HG03103 (cell line): ENCODE measurements at regions not wholly inside any gene's neighbourhood (a gene's known extent, or its start where the extent isn't known, plus 50 kb on each side); places are given as distances from the start of the nearest gene placed in this dataset.

Experiments
- ATAC-seq: cut with Tn5 transposase; IDR thresholded peaks from one replicate; pipeline ENCODE4 v1.9.1; 2021; ENCODE audit warnings: low read depth; ENCODE audit not compliant: unreplicated experiment

DNA sequence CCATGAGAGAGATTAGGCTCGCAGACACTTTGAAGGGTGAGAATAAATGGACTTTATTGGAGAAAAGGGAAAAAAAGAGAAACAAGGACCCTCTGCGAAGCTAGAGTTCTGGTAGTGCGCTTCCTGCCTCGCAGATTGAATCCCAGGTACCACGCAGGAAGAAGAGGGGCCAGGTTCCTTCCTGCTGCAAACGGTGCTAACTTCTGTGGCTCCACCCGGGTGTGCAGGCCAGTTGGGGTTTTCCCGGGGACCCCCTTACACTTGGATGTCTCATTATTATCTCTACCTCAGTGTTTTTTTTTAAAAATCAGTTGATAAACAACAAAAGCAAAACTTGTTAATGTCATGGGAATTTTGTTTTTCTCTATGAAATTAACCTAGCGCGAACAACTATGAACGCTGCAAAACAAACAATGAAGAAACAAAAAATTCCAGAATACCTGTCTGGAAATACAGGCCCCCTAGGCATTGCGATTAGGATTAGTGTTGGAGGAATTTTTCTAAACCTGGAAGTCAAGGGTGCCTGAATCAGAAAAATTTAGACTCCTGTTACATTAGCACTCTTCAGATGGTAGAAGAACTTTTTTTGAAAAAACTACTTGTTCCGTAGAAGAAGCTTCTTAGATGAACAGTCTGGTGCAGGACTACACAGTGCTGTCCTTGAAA lies 414.5 kb downstream of the MAN2A1 start:
- ATAC-seq = no peak

DNA sequence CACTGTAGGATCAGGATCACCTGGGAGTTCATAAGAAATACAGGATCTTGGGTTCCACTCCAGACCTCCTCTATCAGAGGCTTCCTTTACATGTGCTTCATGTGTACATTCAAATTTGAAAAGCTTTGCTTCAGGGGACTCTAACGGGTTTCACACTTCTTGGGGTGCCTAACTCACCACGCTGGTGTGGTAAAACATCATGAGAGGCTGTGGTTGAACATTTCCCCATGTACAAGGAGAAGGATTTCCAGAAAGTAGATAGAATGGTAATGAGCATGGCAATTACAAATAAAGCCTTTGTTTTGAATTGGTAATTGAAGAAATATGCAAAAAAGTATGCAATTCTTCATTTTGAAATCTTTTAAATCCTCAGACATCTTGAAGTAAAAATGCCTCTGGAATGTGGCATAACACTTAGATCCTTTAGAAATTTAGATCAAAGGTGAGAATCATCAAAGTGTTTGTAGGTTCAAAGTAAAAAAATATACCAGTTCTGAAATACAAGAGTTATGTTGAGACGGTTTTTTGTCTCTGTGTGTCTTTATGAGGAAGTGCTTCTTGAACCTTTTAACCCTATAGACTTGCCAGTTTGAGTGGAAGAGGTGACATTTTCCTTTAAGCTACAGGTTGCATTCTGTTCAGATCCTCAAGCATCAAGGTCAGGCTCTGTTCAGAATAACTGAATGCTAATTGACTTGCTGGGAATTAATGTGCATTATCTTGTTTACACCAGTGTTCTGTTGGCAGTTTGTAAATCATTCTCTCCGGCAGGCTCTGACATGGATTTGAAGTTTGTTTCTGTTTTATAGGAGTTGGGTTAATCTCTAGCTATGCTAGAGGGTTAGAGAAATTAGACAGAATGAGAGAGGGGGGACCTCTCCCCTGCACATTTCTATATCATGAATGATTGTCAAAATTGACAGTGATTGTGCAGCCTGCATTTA lies 415.3 kb downstream of the MAN2A1 start:
- no peak for ATAC-seq

DNA sequence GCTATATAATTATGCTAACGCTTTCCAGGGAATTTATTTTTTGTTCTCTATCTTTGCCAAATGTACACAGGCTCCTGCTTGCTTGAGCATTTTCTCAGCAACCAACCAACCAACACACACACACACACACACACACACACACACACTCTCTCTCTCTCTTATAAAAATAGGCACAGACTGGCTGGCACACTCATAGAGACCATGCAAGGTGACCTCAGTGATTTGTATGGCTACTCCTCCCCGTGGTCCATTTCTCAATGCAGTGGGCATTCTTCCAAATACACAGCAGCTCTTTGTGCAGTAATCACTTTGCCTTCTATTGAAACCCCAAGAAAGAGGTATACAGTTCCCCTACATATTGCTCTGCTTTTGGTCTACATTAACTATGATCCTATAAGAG lies 416.0 kb downstream of the MAN2A1 start:
- no peak for ATAC-seq

DNA sequence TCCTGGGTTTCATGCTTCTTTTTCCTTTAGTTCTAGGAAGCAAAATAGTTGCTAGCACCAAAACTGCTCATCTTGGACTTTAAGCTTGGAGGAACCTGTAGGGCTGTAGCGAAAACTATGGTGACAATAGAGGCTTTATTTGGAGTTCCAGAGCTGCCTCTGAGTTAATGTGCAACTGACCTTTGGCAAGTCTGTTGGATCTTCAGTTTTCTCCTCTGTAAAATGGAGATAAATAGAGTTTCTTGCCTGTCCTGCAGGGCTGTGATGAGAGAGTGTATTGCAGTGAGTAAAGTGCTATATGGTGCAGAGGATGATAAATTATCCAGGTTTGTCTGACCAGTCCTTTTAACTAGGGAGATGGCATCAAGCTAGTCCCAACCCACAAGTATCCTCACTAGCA lies 417.0 kb downstream of the MAN2A1 start:
- no peak for ATAC-seq

DNA sequence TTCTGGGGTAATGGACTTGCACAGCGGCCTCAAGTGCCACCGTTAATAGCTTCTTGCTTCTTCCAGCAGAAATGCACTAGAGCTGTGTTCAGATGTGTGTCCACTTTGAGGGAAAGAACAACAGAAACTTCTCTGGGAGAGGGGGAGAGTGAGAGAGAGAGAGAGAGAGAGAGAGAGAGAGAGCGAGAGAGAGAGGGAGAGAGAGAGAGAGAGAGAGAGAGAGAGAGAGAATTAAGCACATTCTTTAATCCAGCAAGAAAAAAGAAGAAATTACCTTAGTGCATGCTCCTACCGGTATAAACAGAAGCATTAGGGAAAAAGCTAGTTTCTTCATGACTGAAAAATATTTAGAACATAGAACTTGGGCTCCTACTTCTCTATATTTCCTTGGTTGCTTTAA lies 418.8 kb downstream of the MAN2A1 start:
- no peak for ATAC-seq

DNA sequence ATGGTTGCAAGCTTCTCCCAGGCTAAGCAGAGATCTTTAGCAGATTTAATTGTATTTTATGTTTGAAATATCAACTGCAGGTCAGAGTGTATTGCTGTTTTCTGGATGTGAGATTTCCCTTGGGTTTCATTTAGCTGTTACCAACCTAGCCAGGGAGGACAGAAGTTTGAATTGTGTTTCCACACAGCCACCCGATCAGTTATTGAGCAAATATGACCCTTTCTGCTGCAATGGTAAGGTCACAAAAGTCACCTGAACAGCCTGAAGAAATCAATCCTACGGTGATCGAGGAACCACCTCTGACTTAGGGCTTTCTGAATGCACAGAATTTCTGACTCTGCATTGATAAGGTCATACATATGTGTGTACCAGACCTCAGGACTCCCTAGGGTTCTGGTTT lies 419.9 kb downstream of the MAN2A1 start:
- no peak for ATAC-seq

DNA sequence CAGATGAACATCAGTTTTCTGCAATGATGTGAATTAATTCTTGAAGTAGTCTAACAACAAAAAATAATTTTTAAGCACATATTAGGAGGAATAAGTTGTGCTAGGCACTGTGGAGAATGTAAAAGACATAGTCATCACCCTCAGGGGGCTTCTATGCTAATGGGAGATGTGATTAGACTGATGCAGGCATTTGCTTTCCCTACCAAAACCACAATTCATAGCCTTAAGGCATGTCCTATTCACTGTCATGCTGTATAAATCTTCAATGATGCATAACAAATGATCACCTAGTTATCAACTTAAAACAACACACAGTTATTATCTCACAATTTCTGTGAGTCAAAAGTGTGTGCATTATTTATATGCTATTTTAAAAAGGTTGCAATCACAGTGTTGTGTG lies 422.6 kb downstream of the MAN2A1 start:
- ATAC-seq = no peak

DNA sequence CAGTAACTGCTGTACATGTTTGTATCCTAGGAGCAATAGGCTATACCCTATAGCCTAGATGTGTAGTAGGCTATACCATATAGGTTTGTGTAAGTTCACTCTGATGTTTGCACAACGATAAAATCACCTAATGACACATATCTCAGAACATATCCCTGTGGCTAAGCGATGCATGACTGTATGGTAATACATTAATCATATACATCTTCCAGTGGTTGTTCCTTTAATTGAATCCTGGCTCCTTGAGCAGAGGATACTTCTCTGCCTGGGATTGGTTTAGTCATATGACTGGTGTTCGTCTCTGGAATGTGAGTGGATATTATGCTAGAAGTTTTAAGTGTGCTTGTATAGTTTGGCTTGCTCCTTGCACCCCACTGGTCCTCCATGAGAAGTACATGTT lies 425.8 kb downstream of the MAN2A1 start:
- no peak for ATAC-seq

DNA sequence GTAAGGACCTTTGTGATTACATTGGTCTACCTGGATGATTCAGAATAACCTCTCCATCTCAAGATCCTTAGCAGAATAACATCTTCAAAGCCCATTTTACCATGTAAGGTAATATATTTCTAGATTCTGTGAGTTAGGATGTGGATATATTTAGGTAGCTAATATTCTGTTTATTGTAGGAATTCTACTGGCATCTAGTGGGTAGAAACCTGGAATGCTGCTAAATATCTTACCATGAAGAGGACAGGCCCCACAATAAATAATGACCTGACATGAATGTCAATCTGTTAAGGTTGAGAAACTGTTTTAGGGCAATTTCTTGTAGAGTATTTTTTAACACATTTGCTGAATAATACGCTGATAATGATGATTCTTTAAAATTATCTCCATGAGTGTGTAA lies 426.8 kb downstream of the MAN2A1 start:
- ATAC-seq = no peak

DNA sequence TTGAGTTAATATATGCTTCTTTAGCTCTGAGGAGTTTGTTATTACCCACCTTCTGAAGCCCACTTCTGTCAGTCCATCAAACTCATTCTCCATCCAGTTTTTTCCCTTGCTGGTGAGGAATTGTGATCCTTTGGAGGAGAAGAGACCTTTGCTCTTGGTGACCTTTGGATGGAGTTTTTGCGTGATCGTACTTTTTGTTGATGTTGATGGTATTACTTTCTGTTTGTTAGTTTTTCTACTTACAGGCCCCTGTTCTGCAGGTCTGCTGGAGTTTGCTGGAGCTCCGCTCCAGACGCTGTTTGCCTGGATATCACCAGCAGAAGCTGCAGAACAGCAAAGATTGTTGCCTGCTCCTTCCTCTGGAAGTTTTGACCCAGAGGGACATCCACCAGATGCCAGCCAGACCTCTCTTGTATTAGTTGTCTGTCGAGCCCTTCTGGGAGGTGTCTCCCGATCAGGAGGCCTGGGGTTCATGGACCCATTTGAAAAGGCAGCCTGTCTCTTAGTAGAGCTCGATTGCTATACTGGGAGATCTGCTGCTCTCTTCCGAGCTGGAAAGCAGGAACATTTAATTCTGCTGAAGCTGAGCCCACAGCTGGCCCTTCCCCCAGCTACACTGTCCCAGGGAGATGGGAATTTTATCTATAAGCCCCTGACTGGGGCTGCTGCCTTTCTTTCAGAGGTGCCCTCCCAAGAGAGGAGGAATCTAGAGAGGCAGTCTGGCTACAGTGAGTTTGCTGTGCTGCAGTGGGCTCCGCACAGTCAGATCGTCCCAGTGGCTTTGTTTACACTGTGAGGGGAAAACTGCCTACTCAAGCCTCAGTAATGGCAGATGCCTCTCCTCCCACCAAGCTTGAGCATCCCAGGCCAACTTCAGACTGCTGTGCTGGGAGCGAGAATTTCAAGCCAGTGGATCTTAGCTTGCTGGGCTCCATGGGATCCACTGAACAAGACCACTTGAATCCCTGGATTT lies 445.5 kb downstream of the MAN2A1 start:
- no peak for ATAC-seq

DNA sequence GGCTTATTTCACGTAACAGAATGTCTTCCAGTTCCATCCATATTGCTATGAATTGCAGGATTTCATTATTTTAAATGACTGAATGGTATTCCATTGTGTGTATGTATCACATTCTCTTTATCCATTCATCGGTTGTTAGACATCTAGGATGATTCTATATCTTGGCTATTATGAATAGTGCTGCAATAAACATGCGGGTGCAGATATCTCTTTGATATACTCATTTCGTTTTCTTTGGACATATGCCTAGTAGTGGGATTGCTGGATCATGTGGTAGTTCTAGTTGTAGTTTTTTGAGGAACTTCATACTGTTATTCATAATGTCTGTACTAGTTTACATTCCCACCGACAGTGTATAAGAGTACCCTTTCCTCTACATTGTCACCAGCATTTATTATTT lies 460.5 kb downstream of the MAN2A1 start:
- no peak for ATAC-seq

DNA sequence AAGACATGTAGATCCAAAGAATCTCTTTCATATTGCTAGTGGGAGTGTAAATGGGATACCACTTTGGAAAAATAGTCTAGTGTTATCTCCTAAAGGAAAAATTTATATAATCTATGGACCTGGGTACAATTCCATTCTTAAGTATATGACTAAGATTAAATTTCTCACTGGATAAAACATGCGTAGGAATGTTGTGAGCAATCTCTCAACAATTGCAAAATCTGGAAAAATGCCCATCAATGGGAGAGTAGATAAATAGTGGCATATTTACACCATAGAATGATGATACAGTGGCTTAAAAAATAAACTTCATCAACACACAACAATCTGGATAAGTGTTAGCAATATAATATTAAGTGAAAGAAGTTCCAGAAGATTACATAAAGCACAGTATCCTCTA lies 469.5 kb downstream of the MAN2A1 start:
- no peak for ATAC-seq

DNA sequence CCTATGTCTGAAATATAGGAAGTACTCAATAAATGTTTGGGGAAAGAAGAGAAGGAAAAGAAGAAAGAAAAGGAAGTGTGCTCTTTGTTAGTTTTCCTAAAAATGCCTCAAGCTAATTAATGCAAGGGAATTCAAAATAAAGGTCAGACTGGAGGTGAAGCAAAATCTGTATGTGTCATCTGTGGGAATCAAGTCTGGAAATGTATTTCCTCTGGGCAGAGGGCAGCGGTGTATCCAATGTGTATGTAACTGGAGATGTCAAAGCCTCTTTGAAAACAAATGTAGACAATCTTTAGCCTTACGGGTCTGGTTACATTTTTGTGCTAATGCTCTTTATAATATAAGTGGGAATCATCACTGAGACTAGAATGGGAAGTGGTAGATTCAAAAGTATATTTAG lies 471.4 kb downstream of the MAN2A1 start:
- ATAC-seq = no peak

DNA sequence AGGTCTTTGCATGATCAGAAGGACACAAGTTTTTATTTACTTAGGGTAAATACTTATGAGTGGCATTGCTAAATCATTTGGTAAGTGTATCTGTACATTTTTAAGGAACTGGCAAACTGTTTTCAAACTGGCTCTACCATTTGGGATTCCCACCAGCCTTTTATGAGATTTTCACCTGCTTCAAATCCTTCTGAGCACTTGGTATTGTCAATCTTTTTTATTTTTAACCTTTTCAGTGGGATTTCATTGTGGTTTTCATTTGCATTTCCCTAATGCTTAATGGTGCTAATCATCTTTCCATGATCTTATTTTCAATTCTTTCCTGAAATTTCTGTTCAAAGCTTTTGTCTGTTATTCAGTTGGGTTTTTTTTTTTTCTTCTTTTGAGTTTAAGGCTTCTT lies 475.6 kb downstream of the MAN2A1 start:
- ATAC-seq = no peak

DNA sequence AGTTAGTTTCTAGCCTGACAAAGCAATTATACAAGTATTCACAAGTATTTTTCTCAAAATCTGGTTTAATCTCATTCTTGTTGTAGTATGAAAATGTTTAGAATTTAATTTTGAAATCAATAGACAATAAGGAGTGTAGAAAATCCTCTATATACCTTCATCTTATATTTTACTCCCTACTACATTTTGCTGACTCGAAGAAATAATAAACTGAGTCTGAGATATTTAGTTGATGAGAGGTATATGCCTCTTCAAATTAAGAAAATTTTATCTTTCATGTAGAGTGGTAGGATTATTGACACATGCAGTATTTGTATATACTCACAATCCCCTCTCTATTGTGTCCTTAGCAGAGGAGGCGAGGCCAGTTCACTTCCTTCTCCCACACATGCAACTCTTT lies 477.7 kb downstream of the MAN2A1 start:
- no peak for ATAC-seq

DNA sequence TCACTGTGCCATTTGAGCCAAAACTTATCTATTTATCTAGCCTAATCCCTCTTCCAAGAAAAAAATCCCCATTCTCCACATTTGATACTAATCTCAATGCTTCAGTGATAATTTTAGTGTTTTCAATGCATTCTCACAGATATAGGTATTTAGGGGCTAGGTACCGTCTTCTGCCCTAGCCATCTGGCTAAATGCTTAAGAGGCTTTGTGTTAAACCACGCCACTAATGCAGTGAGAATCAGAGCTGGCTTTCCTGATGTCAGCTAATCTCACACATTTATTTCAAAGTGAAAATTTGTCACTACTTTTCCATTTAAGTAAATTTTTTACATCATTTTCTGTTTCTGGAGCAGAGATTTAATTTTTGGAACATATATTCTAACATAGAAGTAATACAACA lies 479.7 kb downstream of the MAN2A1 start:
- ATAC-seq = no peak

DNA sequence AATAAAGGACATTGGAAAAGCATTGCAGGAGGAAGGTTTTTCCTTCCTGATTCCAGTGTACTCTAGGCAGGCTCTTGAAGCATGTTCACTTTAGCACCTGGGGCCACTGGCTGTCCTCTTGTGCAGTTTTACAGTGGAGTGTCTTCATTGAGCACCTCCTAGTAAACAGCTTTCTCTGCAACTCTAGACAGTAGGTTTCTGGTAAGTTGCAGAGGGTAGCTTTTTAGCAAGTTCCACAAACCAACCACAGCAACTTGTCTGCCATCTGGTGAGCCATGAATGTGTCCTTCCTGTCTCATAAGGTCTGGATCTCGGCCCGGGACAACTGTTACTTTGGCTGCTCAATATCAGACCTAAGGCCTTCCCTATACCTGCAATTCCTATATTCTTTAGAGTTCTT lies 488.0 kb downstream of the MAN2A1 start:
- no peak for ATAC-seq

DNA sequence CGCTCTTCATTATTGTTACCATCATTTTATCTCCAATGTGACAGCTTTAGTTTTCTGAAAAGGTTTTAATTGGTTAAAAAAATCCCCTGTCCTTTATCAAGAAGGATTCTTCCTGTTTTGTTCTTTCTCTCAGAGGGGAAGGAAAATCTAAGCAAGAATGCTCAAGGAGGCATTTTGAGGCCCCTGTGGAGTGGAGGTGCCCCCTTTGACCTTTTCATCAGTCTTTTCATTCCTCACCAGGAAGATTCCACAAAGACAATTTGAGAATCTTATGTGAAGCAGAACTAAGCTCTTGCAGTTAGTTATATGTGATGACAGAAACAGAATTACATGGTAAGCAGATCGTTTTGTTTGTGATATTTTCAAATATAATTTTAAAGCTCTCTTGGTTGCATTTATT lies 489.6 kb downstream of the MAN2A1 start:
- no peak for ATAC-seq

DNA sequence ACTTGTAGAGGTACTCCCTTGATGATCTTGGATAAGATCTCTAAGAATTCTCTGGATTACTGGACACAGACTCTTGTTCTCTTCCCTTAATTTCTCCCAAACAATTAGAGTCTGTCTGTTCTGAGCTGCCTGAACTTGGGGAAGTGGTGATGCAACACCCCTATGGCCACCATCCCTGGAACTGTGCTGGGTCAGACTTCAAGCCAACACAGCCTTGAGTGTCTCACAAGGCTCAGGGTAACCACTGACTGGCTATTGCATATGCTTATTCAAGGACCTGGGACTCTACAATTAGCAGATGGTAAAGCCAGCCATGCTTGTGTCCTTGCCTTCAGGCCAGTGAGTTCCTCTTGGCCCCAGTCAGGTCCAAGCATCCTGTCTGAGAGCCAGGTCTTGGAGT lies 504.5 kb downstream of the MAN2A1 start:
- no peak for ATAC-seq

DNA sequence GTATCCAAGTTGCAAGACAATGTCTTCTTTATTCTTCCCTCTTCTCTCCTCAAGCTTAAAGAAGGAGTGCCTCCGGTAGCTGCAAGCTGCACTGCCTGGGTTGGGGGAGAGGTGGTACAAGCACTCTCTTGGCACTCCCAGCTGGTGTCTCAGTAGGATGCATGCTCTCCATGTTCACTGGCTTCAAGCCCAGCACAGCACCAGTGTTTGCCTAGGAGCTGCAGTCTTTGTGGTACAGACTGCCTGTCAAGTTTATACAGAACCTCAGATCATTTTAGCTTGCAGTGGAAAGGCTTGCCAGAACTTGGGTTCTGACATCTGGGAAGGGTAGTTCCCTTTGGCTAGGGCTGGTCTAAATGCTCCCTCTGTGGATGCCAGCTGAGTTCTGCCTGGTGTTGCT lies 505.6 kb downstream of the MAN2A1 start:
- no peak for ATAC-seq

DNA sequence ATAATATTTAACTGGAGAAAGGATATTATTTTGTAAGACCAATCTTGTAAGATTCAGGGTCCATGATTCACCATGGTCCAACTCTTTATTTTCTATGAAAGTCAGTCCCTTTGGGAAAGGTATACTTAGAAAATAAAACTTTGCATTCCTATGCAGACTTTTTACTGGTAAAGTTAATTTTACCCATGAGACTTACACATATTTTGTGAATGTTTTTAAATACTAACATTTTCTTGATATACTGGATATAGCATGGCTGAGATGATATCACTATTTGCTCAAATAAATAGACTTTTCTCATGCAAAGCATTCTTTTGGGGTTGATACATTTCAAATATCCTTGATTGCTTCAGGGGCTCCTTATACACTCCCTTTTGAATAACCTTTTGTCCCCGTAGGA lies 512.1 kb downstream of the MAN2A1 start:
- ATAC-seq = no peak
